ENCODE measurements at regions not wholly inside any gene's neighbourhood (a gene's known extent, or its start where the extent isn't known, plus 50 kb on each side); places are given as distances from the start of the nearest gene placed in this dataset.

- DNase-seq (ENCODE audit: low read depth), result peak; percentile 75
These were observed 53.7 kb upstream of the KDM4C start for GRCh38 chr9:6703898-6704639.

GRCh38 chr9:6702707-6703106, 55.1 kb upstream of the KDM4C start:
- no peak for DNase-seq (ENCODE audit: low read depth)

GRCh38 chr9:6696178-6696577, 50.6 kb upstream of the GLDC start:
- no peak for DNase-seq (ENCODE audit: low read depth)

DNA sequence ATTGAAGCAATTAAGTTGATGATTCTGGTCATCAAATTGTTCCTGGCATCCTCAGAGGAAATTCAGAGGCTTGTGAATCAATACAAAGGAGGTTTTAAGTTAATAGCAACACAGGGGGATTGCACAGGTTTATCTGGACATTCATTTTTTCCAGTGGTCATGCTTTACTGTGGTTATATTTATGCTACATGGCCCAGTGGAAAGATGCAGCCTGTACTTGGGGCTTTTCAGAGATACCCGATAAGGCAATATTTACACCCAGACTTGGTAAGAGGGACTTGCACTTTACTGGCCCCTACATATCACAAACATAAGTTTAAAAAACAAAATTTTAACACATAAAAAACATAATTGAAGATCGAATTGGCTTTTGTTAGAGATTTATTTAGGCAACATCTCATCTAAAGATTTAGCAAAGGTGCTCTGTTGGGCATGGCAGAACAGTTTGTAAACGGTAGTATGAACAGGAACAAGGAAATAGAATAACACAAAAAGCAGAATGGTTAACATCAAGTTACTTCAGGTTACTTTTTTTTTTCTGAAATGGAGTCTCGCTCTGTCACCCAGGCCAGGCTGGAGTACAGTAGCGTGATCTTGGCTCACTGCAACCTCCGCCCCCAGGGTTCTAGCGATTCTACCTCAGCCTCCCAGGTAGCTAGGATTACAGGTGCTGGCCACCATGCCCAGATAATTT, 49.7 kb upstream of the GLDC start:
- DNase-seq (ENCODE audit: low read depth), result no peak
